ENCODE measurements at regions not wholly inside any gene's neighbourhood (a gene's known extent, or its start where the extent isn't known, plus 50 kb on each side); places are given as distances from the start of the nearest gene placed in this dataset.

DNA sequence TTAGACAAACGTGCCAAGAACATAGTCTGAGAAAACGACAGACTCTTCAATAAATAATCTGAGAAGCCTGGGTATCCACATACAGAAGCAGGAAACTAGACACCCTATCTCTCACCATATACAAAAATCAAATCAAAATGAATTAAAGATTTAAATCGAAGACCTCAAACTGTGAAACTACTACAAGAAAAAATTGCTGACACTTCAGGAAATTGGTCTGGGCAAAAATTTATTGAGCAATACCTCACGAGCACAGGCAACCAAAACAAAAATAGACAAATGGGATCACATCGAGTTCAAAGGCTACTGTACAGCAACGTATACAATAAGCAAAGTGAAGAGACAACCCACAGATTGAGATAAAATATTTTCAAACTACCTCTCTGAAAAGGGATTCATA is 292.8 kb upstream of the RGS18 start:
- TF ChIP-seq POLR2AphosphoS5 (IDR thresholded peaks at IDR 0.05; ENCODE audit: low read depth, low read length), result no peak
- no peak for TF ChIP-seq SPI1 (IDR thresholded peaks at IDR 0.05; ENCODE audit: low read depth, low read length)
- no peak for TF ChIP-seq POLR2A (IDR thresholded peaks at IDR 0.05; ENCODE audit: low read depth, low read length)
- no peak for TF ChIP-seq TAF1 (IDR thresholded peaks at IDR 0.05; ENCODE audit: low read depth, low read length)
- TF ChIP-seq POU2F2 (IDR thresholded peaks at IDR 0.05; ENCODE audit: low read depth, low read length), result no peak
- TF ChIP-seq PAX5 (IDR thresholded peaks at IDR 0.05; ENCODE audit: insufficient read depth, low read length, severe bottlenecking), result no peak

All from GM12891 (cell line).